Fibroblast of lung (primary cell): ENCODE measurements at regions not wholly inside any gene's neighbourhood (a gene's known extent, or its start where the extent isn't known, plus 50 kb on each side); places are given as distances from the start of the nearest gene placed in this dataset.

Experiments
- DNase-seq, 2 donors: peaks; one replicate each; pipeline versions ENCODE4 v3.0.0 to v3.0.0-alpha.2; 2010; ENCODE audit warnings: low read depth in 2 of 2
- H2AFZ ChIP-seq: 2 replicates; pipeline ENCODE4 v1.5.1; 2012; ENCODE audit warnings: low read length, control low read depth, inconsistent platforms
- H3K27ac ChIP-seq: 2 replicates; pipeline ENCODE4 v1.5.1; 2011; ENCODE audit warnings: low read length, control low read depth; ENCODE audit not compliant: insufficient read depth
- H3K27me3 ChIP-seq: 2 replicates; pipeline ENCODE4 v1.5.1; 2011; ENCODE audit warnings: mild to moderate bottlenecking, low read length; ENCODE audit not compliant: control insufficient read depth, insufficient read depth
- H3K36me3 ChIP-seq: 2 replicates; pipeline ENCODE4 v1.5.1; 2011; ENCODE audit warnings: low read length; ENCODE audit not compliant: control insufficient read depth, insufficient read depth
- H3K4me1 ChIP-seq: 2 replicates; pipeline ENCODE4 v1.5.1; 2011; ENCODE audit warnings: low read length; ENCODE audit not compliant: control insufficient read depth, insufficient read depth; ENCODE audit errors: extremely low read depth
- H3K4me2 ChIP-seq: 2 replicates; pipeline ENCODE4 v1.5.1; 2011; ENCODE audit warnings: low read length, control low read depth; ENCODE audit not compliant: insufficient read depth; ENCODE audit errors: extremely low read depth
- H3K4me3 ChIP-seq, 4 experiments: fragments of 200-600 bp in 1 of 4; sonication (generic) in 1 of 4; replicated peaks in 1 of 4; 2 replicates each; pipeline ENCODE4 v1.5.1; 2011 to 2016; ENCODE audit warnings: low read length in 4 of 4, low read depth in 3 of 4, mild to moderate bottlenecking in 3 of 4, control low read depth in 2 of 4, inconsistent platforms in 1 of 4, mixed read lengths in 1 of 4; ENCODE audit not compliant: insufficient read depth in 1 of 4; ENCODE audit errors: control extremely low read depth in 1 of 4
- H3K79me2 ChIP-seq: 2 replicates; pipeline ENCODE4 v1.5.1; 2012; ENCODE audit warnings: mild to moderate bottlenecking, low read length, inconsistent platforms; ENCODE audit not compliant: control insufficient read depth, insufficient read depth
- H3K9ac ChIP-seq: 2 replicates; pipeline ENCODE4 v1.5.1; 2011; ENCODE audit warnings: mild to moderate bottlenecking, low read length, control low read depth; ENCODE audit not compliant: insufficient read depth
- H3K9me3 ChIP-seq: 2 replicates; pipeline ENCODE4 v1.5.1; 2012; ENCODE audit warnings: low read depth, low read length; ENCODE audit not compliant: control insufficient read depth, insufficient read depth
- H4K20me1 ChIP-seq: 2 replicates; pipeline ENCODE4 v1.5.1; 2011; ENCODE audit warnings: low read length; ENCODE audit not compliant: control insufficient read depth, insufficient read depth; ENCODE audit errors: extremely low read depth
- CTCF ChIP-seq, 2 donors: IDR thresholded peaks in 1 of 2; conservative IDR thresholded peaks in 1 of 2; 1 replicate in 1 of 2; 2 replicates in 1 of 2; pipeline ENCODE4 v1.5.1; 2011 to 2012; ENCODE audit warnings: low read length in 2 of 2, control low read depth in 1 of 2, inconsistent platforms in 1 of 2, low read depth in 1 of 2, mild to moderate bottlenecking in 1 of 2
- EZH2 ChIP-seq: IDR thresholded peaks from 2 replicates; pipeline ENCODE4 v1.5.1; 2012; ENCODE audit warnings: low read length, control low read depth, mild to moderate bottlenecking; ENCODE audit errors: missing control alignments

- Histone ChIP-seq H3K27ac (no peak overlapping the region), H3K4me2 (no peak overlapping the region), H3K36me3 (no peaks in the 10 kb centered on the region), H3K4me1 (peaks cover 6% of the 10 kb centered on the region), H3K27me3 (no peaks in the 10 kb centered on the region), H3K9me3 (no peaks in the 10 kb centered on the region), H2AFZ (no peak overlapping the region), H3K4me3 (no peak overlapping the region), H3K79me2 (no peaks in the 10 kb centered on the region), H4K20me1 (no peaks in the 10 kb centered on the region), H3K9ac (no peak overlapping the region)
- peak in 1 of 2 donors; percentile 26 for DNase-seq
- TF ChIP-seq EZH2 (no peak), CTCF (conservative IDR thresholded peaks at IDR 0.05 in 1 of 2, IDR thresholded peaks at IDR 0.05 in 1 of 2; ENCODE audit: low read depth in 1 of 2, low read length in 2 of 2) (no peak)
Observed at GRCh38 chr13:30844548-30845296, 61.3 kb upstream of the MEDAG start.

- TF ChIP-seq CTCF (conservative IDR thresholded peaks at IDR 0.05 in 1 of 2, IDR thresholded peaks at IDR 0.05 in 1 of 2; ENCODE audit: low read depth in 1 of 2, low read length in 2 of 2) (no peak), EZH2 (no peak)
- Histone ChIP-seq H3K36me3 (no peaks in the 10 kb centered on the region), H3K9me3 (no peaks in the 10 kb centered on the region), H3K4me2 (no peak overlapping the region), H3K9ac (no peak overlapping the region), H4K20me1 (no peaks in the 10 kb centered on the region), H3K27ac (no peak overlapping the region), H3K4me3 (no peak overlapping the region), H2AFZ (no peak overlapping the region), H3K79me2 (no peaks in the 10 kb centered on the region), H3K4me1 (peaks cover 6% of the 10 kb centered on the region), H3K27me3 (no peaks in the 10 kb centered on the region)
- no peak for DNase-seq
Observed at GRCh38 chr13:30845297-30846214, 60.5 kb upstream of the MEDAG start.

GRCh38 chr13:30846311-30846710 is 59.8 kb upstream of the MEDAG start:
- TF ChIP-seq CTCF (conservative IDR thresholded peaks at IDR 0.05 in 1 of 2, IDR thresholded peaks at IDR 0.05 in 1 of 2; ENCODE audit: low read depth in 1 of 2, low read length in 2 of 2) (no peak), EZH2 (no peak)
- no peaks in the 10 kb centered on the region for H3K9me3 ChIP-seq
- H4K20me1 ChIP-seq, result no peaks in the 10 kb centered on the region
- DNase-seq, result peak in 1 of 2 donors; percentile 92
- no peaks in the 10 kb centered on the region for H3K36me3 ChIP-seq
- no peaks in the 10 kb centered on the region for H3K79me2 ChIP-seq
- H3K27me3 ChIP-seq, result no peaks in the 10 kb centered on the region
- H3K4me3 ChIP-seq, result no peak overlapping the region
- peak overlapping the region; percentile 59 for H3K27ac ChIP-seq
- H3K4me1 ChIP-seq, result peaks cover 6% of the 10 kb centered on the region
- H2AFZ ChIP-seq, result no peak overlapping the region
- H3K4me2 ChIP-seq, result no peak overlapping the region
- no peak overlapping the region for H3K9ac ChIP-seq
